HepG2 (cell line): ENCODE measurements at regions not wholly inside any gene's neighbourhood (a gene's known extent, or its start where the extent isn't known, plus 50 kb on each side); places are given as distances from the start of the nearest gene placed in this dataset.

Experiments
- ATAC-seq: fragments of 200-7000 bp; cut with Tn5 transposase; 3 replicates; pipeline ENCODE4 v1.9.1; 2020; ENCODE audit warnings: mild to moderate bottlenecking, moderate library complexity
- BruUV-seq: library from RNA; stranded (reverse); fragments of 400-500 nt; replicated peaks from 2 replicates; lab custom pipeline; 2021; lab: Mats Ljungman, UMichigan
- CTCF ChIA-PET: fragments of 300-600 bp; formaldehyde crosslinking; extraction: SDS; loops from one replicate; lab custom pipeline; 2021; ENCODE audit warnings: low total read pairs, inconsistent platforms, low intra/inter-chr PET ratio; lab: Yijun Ruan, JAX
- POLR2A ChIA-PET: fragments of 350-600 bp; sonication (Branson Sonifier 250); formaldehyde crosslinking; loops from one replicate; lab custom pipeline; 2020; ENCODE audit warnings: antibody characterized with exemption, inconsistent platforms; lab: Yijun Ruan, JAX
- DNase-seq: peaks from one replicate; pipeline ENCODE4 v3.0.0-alpha.2; 2015; ENCODE audit warnings: low spot score
- FAIRE-seq: peaks from 3 replicates; lab custom pipeline; 2011; peaks lifted over from hg19 to GRCh38; lab: Jason Lieb, UNC
- H2AFZ ChIP-seq: one replicate; pipeline ENCODE4 v1.6.1; 2011; ENCODE audit warnings: low read length, inconsistent platforms
- H3K27ac ChIP-seq: fragments of 300-600 bp; 3 replicates; pipeline ENCODE4 v1.8.0; 2011; ENCODE audit warnings: mixed run types, mild to moderate bottlenecking, mixed read lengths, low read length, inconsistent platforms; ENCODE audit not compliant: insufficient read depth; ENCODE audit errors: extremely low read length
- H3K27me3 ChIP-seq, 2 experiments: fragments of 200-600 bp in 1 of 2; 2 replicates in 1 of 2; 3 replicates in 1 of 2; pipeline versions ENCODE4 v1.6.0 to v1.8.0; 2011; ENCODE audit warnings: low read length in 2 of 2, mild to moderate bottlenecking in 2 of 2, moderate library complexity in 2 of 2, inconsistent platforms in 1 of 2; ENCODE audit not compliant: insufficient read depth in 2 of 2, control insufficient read depth in 1 of 2
- H3K36me3 ChIP-seq, 2 experiments: fragments of 200-600 bp in 1 of 2; replicated peaks in 1 of 2; 2 replicates in 1 of 2; 3 replicates in 1 of 2; pipeline versions ENCODE4 v1.5.1 to v1.8.0; 2011; ENCODE audit warnings: low read length in 2 of 2, inconsistent platforms in 1 of 2; ENCODE audit not compliant: insufficient read depth in 2 of 2, control insufficient read depth in 1 of 2
- H3K4me1 ChIP-seq: 2 replicates; pipeline ENCODE4 v1.5.1; 2012; ENCODE audit warnings: low read length, inconsistent platforms; ENCODE audit not compliant: insufficient read depth
- H3K4me2 ChIP-seq: 2 replicates; pipeline ENCODE4 v1.6.0; 2011; ENCODE audit warnings: low read depth, low read length, inconsistent platforms
- H3K4me3 ChIP-seq, 3 experiments: fragments of 200-600 bp in 1 of 3; sonication (generic), shearing (Covaris generic) in 1 of 3; replicated peaks in 1 of 3; 2 replicates each; pipeline ENCODE4 v1.5.1; 2011 to 2016; ENCODE audit warnings: low read length in 3 of 3, inconsistent platforms in 2 of 3, low read depth in 2 of 3, mild to moderate bottlenecking in 2 of 3, control low read depth in 1 of 3, mixed read lengths in 1 of 3; ENCODE audit not compliant: insufficient read depth in 1 of 3
- H3K79me2 ChIP-seq: one replicate; pipeline ENCODE4 v1.6.1; 2011; ENCODE audit warnings: low read length, inconsistent platforms; ENCODE audit not compliant: insufficient read depth
- H3K9ac ChIP-seq: 2 replicates; pipeline ENCODE4 v1.6.0; 2011; ENCODE audit warnings: mild to moderate bottlenecking, low read depth, low read length, inconsistent platforms; ENCODE audit not compliant: insufficient read depth
- H3K9me3 ChIP-seq: 2 replicates; pipeline ENCODE4 v1.5.1; 2012; ENCODE audit warnings: mild to moderate bottlenecking, low read length
- H4K20me1 ChIP-seq: 2 replicates; pipeline ENCODE4 v1.6.0; 2011; ENCODE audit warnings: inconsistent platforms, mild to moderate bottlenecking, low read length, moderate library complexity; ENCODE audit not compliant: insufficient read depth
- BCL6 ChIP-seq: IDR thresholded peaks from 2 replicates; pipeline ENCODE4 v1.6.1; 2016; ENCODE audit warnings: missing genetic modification reagents, missing compliant biosample characterization
- MAFG ChIP-seq: sonication (generic); formaldehyde crosslinking; IDR thresholded peaks from 2 replicates; pipeline ENCODE4 v1.5.1; 2020; ENCODE audit warnings: mild to moderate bottlenecking, missing genetic modification reagents
- MED8 ChIP-seq: sonication (generic); formaldehyde crosslinking; IDR thresholded peaks from 2 replicates; pipeline ENCODE4 v1.8.1; 2023; ENCODE audit warnings: mild to moderate bottlenecking, missing genetic modification reagents; ENCODE audit not compliant: insufficient replicate concordance
- MYC ChIP-seq: sonication (generic); formaldehyde crosslinking; IDR thresholded peaks from 2 replicates; pipeline ENCODE4 v1.9.0; 2021; ENCODE audit warnings: missing genetic modification reagents, borderline replicate concordance
- NFE2L1 ChIP-seq: sonication (generic); formaldehyde crosslinking; IDR thresholded peaks from 2 replicates; pipeline ENCODE4 v1.4.0; 2020; ENCODE audit warnings: missing genetic modification reagents, mild to moderate bottlenecking, borderline replicate concordance
- NFYB ChIP-seq: sonication (generic); formaldehyde crosslinking; IDR thresholded peaks from 2 replicates; pipeline ENCODE4 v1.4.0; 2020; ENCODE audit warnings: missing genetic modification reagents
- RBAK ChIP-seq: sonication (generic); formaldehyde crosslinking; IDR thresholded peaks from 2 replicates; pipeline ENCODE4 v1.5.1; 2020; ENCODE audit warnings: mild to moderate bottlenecking, missing genetic modification reagents
- REPIN1 ChIP-seq: sonication (generic); formaldehyde crosslinking; IDR thresholded peaks from 2 replicates; pipeline ENCODE4 v1.8.0; 2022; ENCODE audit warnings: missing genetic modification reagents, low read depth, mild to moderate bottlenecking, borderline replicate concordance
- SIX1 ChIP-seq: sonication (generic); formaldehyde crosslinking; IDR thresholded peaks from 2 replicates; pipeline ENCODE4 v1.4.0; 2020; ENCODE audit warnings: missing genetic modification reagents, borderline replicate concordance
- ZBTB3 ChIP-seq: sonication (generic); formaldehyde crosslinking; IDR thresholded peaks from 2 replicates; pipeline ENCODE4 v1.4.0; 2020; ENCODE audit warnings: low read depth, mild to moderate bottlenecking, moderate library complexity, missing genetic modification reagents, borderline replicate concordance
- ZBTB37 ChIP-seq: sonication (generic); formaldehyde crosslinking; IDR thresholded peaks from 2 replicates; pipeline ENCODE4 v1.4.0; 2020; ENCODE audit warnings: mild to moderate bottlenecking, missing genetic modification reagents
- ZKSCAN5 ChIP-seq: sonication (generic); formaldehyde crosslinking; IDR thresholded peaks from 2 replicates; pipeline ENCODE4 v1.5.1; 2020; ENCODE audit warnings: mild to moderate bottlenecking, missing genetic modification reagents
- ZNF224 ChIP-seq: sonication (generic); formaldehyde crosslinking; IDR thresholded peaks from 2 replicates; pipeline ENCODE4 v1.5.0; 2020; ENCODE audit warnings: mild to moderate bottlenecking, missing genetic modification reagents
- ZNF460 ChIP-seq: sonication (generic); formaldehyde crosslinking; IDR thresholded peaks from 2 replicates; pipeline ENCODE4 v1.5.1; 2020; ENCODE audit warnings: missing genetic modification reagents, mild to moderate bottlenecking, borderline replicate concordance
- ZNF646 ChIP-seq: sonication (generic); formaldehyde crosslinking; IDR thresholded peaks from 2 replicates; pipeline ENCODE4 v1.9.0; 2021; ENCODE audit warnings: mild to moderate bottlenecking, missing genetic modification reagents
- ZNF7 ChIP-seq: IDR thresholded peaks from 2 replicates; pipeline ENCODE4 v1.6.1; 2016; ENCODE audit warnings: missing biosample characterization, missing genetic modification reagents
- ZNF740 ChIP-seq: sonication (generic); formaldehyde crosslinking; IDR thresholded peaks from 2 replicates; pipeline ENCODE4 v1.4.0; 2020; ENCODE audit warnings: missing genetic modification reagents
- ZNF772 ChIP-seq: sonication (generic); formaldehyde crosslinking; IDR thresholded peaks from 2 replicates; pipeline ENCODE4 v1.5.0; 2020; ENCODE audit warnings: mild to moderate bottlenecking, missing genetic modification reagents
- ZSCAN9 ChIP-seq: IDR thresholded peaks from 2 replicates; pipeline ENCODE4 v1.6.1; 2016; ENCODE audit warnings: borderline replicate concordance
- WGBS: methylation state at CpG from one replicate; pipeline ENCODE4 v1.1.6; 2017; ENCODE audit warnings: low lambda C conversion rate; 5-methylcytosine and 5-hydroxymethylcytosine counted together
- in situ Hi-C: cut with HindIII; loops from 2 replicates; pipeline ENCODE4 v1.10.0; 2017; ENCODE audit warnings: low pct_unique_long_range_greater_than_20kb; ENCODE audit not compliant: extremely low pct_ligation_motif_present
- intact Hi-C: fragments of 100-400 bp; cut with micrococcal nuclease; formaldehyde crosslinking; loops from one replicate; pipeline ENCODE4 v1.10.0; 2022; ENCODE audit not compliant: unreplicated experiment

GRCh38 chr1:58942759-58943191, 158.9 kb upstream of the JUN start:
- H4K20me1 ChIP-seq: no peaks in the 10 kb centered on the region
- ATAC-seq (no peak), FAIRE-seq (no peak), DNase-seq (no peak)
- WGBS: 23% methylated on average over 5 of the region's 5 CpGs
- in situ Hi-C loops (no loop called here), intact Hi-C loops (no loop called here)
- CTCF ChIA-PET: no interaction called here
- no peak overlapping the region for H3K9ac ChIP-seq
- no peak overlapping the region for H3K4me3 ChIP-seq
- POLR2A ChIA-PET: no interaction called here
- peaks cover 22% of the 10 kb centered on the region for H3K4me1 ChIP-seq
- H3K9me3 ChIP-seq: no peaks in the 10 kb centered on the region
- H2AFZ ChIP-seq: no peak overlapping the region
- H3K27me3 ChIP-seq: peaks cover 0 to 3% of the 10 kb centered on the region in 2 experiments; a peak in 1 of 5 replicates
- BruUV-seq: no TSS peak
- TF ChIP-seq ZNF772 (CRISPR knock-in tag): no peak
- no peak for TF ChIP-seq ZSCAN9 (CRISPR knock-in tag)
- TF ChIP-seq MYC: no peak
- no peak for TF ChIP-seq ZNF224 (CRISPR knock-in tag)
- TF ChIP-seq ZBTB37 (CRISPR knock-in tag): no peak
- no peak for TF ChIP-seq NFE2L1 (CRISPR knock-in tag)
- no peak for TF ChIP-seq ZKSCAN5 (CRISPR knock-in tag)
- no peak for TF ChIP-seq ZNF460 (CRISPR knock-in tag)
- TF ChIP-seq RBAK (CRISPR knock-in tag): no peak
- no peak for TF ChIP-seq REPIN1 (CRISPR knock-in tag)
- no peak for TF ChIP-seq MED8 (CRISPR knock-in tag)
- TF ChIP-seq ZNF740 (CRISPR knock-in tag): no peak
- TF ChIP-seq MAFG (CRISPR knock-in tag): no peak
- TF ChIP-seq ZNF7: no peak
- TF ChIP-seq ZBTB3: no peak
- no peak for TF ChIP-seq SIX1
- TF ChIP-seq ZNF646 (CRISPR knock-in tag): no peak
- TF ChIP-seq NFYB (CRISPR knock-in tag): no peak
- TF ChIP-seq BCL6 (CRISPR knock-in tag): no peak
- TF ChIP-seq, all 625 proteins: peak for 0
- Histone ChIP-seq H3K36me3 (no peaks in the 10 kb centered on the region), H3K79me2 (no peaks in the 10 kb centered on the region), H3K27ac (no peak overlapping the region), H3K4me2 (no peak overlapping the region)
